HEK293 (cell line): ENCODE measurements at regions not wholly inside any gene's neighbourhood (a gene's known extent, or its start where the extent isn't known, plus 50 kb on each side); places are given as distances from the start of the nearest gene placed in this dataset.

Experiments
- CTCF ChIP-seq: fragments of 450-650 bp; formaldehyde crosslinking; IDR thresholded peaks from 2 replicates; pipeline ENCODE4 v1.5.1; 2016; ENCODE audit warnings: missing biosample characterization, missing genetic modification characterization
- GLI4 ChIP-seq: fragments of 450-650 bp; formaldehyde crosslinking; IDR thresholded peaks from 2 replicates; pipeline ENCODE4 v1.5.1; 2016; ENCODE audit warnings: missing biosample characterization, missing genetic modification characterization
- ZBTB10 ChIP-seq: fragments of 450-650 bp; formaldehyde crosslinking; IDR thresholded peaks from 2 replicates; pipeline ENCODE4 v1.5.1; 2016; ENCODE audit warnings: missing biosample characterization, missing genetic modification characterization
- ZBTB21 ChIP-seq: fragments of 450-650 bp; formaldehyde crosslinking; IDR thresholded peaks from 2 replicates; pipeline ENCODE4 v1.5.1; 2017; ENCODE audit warnings: missing biosample characterization, missing genetic modification characterization
- ZBTB26 ChIP-seq: fragments of 450-650 bp; formaldehyde crosslinking; optimal IDR thresholded peaks from 2 replicates; pipeline ENCODE3; 2016; ENCODE audit warnings: missing biosample characterization, mild to moderate bottlenecking, missing genetic modification characterization
- ZNF174 ChIP-seq: fragments of 450-650 bp; formaldehyde crosslinking; IDR thresholded peaks from 2 replicates; pipeline ENCODE4 v1.5.0; 2017; ENCODE audit warnings: missing biosample characterization, mild to moderate bottlenecking, missing genetic modification characterization
- ZNF175 ChIP-seq: fragments of 450-650 bp; formaldehyde crosslinking; IDR thresholded peaks from 2 replicates; pipeline ENCODE4 v1.5.1; 2016; ENCODE audit warnings: missing biosample characterization, missing genetic modification characterization
- ZNF354C ChIP-seq: fragments of 450-650 bp; formaldehyde crosslinking; IDR thresholded peaks from 2 replicates; pipeline ENCODE4 v1.5.1; 2016; ENCODE audit warnings: missing biosample characterization, missing genetic modification characterization, low read depth, borderline replicate concordance
- ZNF530 ChIP-seq: fragments of 450-650 bp; formaldehyde crosslinking; IDR thresholded peaks from 2 replicates; pipeline ENCODE4 v1.5.1; 2016; ENCODE audit warnings: low read depth, missing biosample characterization, missing genetic modification characterization
- ZNF549 ChIP-seq: fragments of 450-650 bp; IDR thresholded peaks from 2 replicates; pipeline ENCODE4 v1.5.1; 2018; ENCODE audit warnings: missing biosample characterization, missing genetic modification characterization, mild to moderate bottlenecking, inconsistent platforms, moderate library complexity
- ZNF692 ChIP-seq: fragments of 450-650 bp; formaldehyde crosslinking; IDR thresholded peaks from 2 replicates; pipeline ENCODE4 v1.5.1; 2016; ENCODE audit warnings: missing biosample characterization, missing genetic modification characterization
- ZNF707 ChIP-seq: fragments of 450-650 bp; formaldehyde crosslinking; IDR thresholded peaks from 2 replicates; pipeline ENCODE4 v1.5.1; 2016; ENCODE audit warnings: missing biosample characterization, missing genetic modification characterization
- ZSCAN5A ChIP-seq: fragments of 450-650 bp; formaldehyde crosslinking; IDR thresholded peaks from 2 replicates; pipeline ENCODE4 v1.5.1; 2016; ENCODE audit warnings: missing biosample characterization, missing genetic modification characterization
- TF ChIP-seq, protein P1 (sequence below): fragments of 450-650 bp; formaldehyde crosslinking; IDR thresholded peaks from 2 replicates; pipeline ENCODE4 v1.5.1; 2016; ENCODE audit warnings: missing biosample characterization, missing genetic modification characterization

DNA sequence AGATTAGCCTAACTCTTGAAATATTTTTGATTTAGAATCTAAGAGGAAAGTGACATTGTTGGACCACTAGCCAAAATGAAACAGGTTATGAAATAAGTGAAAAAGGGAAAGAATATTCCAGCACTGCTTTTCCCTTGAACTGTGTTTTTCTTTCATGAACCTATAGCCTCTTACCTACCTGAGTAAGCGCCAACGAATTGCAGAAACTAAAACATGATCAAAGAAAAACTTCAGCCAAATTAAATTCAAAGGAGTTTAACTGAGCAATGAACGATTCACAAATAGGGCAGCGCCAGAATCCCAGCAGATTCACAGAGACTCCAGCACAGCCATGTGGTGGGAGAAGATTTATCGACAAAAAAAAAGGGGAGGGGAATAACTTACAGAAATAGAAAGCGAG is 518.6 kb downstream of the PIK3C3 start:
- no peak for TF ChIP-seq ZBTB26
- TF ChIP-seq ZNF175: no peak
- TF ChIP-seq CTCF (tag by site-specific recombination): no peak
- TF ChIP-seq ZBTB21 (tag by site-specific recombination): no peak
- no peak for TF ChIP-seq ZNF174
- TF ChIP-seq ZNF549 (tag by site-specific recombination): no peak
- no peak for TF ChIP-seq ZNF354C
- no peak for TF ChIP-seq ZBTB10 (tag by site-specific recombination)
- TF ChIP-seq, protein P1, sequence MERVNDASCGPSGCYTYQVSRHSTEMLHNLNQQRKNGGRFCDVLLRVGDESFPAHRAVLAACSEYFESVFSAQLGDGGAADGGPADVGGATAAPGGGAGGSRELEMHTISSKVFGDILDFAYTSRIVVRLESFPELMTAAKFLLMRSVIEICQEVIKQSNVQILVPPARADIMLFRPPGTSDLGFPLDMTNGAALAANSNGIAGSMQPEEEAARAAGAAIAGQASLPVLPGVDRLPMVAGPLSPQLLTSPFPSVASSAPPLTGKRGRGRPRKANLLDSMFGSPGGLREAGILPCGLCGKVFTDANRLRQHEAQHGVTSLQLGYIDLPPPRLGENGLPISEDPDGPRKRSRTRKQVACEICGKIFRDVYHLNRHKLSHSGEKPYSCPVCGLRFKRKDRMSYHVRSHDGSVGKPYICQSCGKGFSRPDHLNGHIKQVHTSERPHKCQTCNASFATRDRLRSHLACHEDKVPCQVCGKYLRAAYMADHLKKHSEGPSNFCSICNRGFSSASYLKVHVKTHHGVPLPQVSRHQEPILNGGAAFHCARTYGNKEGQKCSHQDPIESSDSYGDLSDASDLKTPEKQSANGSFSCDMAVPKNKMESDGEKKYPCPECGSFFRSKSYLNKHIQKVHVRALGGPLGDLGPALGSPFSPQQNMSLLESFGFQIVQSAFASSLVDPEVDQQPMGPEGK: no peak
- TF ChIP-seq ZSCAN5A (tag by site-specific recombination): no peak
- no peak for TF ChIP-seq GLI4 (tag by site-specific recombination)
- TF ChIP-seq ZNF707 (tag by site-specific recombination): no peak
- TF ChIP-seq ZNF530 (tag by site-specific recombination): no peak
- no peak for TF ChIP-seq ZNF692
